ENCODE measurements at regions not wholly inside any gene's neighbourhood (a gene's known extent, or its start where the extent isn't known, plus 50 kb on each side); places are given as distances from the start of the nearest gene placed in this dataset.
A peak's percentile ranks its signal among the peaks of the same experiment; 100 is the strongest.

DNA sequence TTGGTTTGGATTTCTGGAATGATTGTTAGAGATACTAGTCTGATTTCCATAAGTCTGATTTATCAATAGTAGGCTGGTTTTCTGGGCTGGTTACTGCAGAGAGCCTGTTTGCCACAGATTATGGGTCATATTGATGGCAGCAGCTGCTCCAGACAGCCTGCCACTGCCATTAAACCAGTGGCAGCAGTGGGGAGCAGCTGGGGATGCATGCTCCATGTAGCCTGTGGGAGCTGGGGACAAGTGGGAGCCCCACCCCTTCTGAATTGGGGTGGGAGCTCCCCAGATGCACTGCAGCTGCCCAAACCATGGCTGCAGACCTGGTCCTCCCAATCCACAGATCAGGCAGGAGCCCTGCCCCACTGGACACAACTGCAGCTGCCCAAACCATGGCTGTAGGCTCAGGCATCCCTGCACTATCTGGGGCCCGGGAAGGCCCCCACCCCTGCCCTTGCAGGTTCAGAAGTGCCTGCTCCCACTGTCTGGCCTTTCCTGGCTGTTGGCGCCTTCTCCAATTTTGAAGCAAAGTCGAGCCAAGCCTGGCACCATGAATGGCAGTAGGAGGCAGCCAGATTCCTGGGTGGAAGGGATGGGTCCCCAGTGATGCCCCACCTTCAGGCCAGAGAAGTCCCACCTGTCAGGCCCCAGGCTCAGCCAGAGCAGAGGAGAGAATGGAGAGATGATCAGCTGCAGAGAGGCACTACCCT is 402.9 kb upstream of the TYRP1 start:
- DNase-seq (peak in 1 of 5 donors; percentile 41), FAIRE-seq (no peak)
- no peak overlapping the region for H3K9ac ChIP-seq (ENCODE audit: low read length in 3 of 3)
- H3K36me3 ChIP-seq (ENCODE audit: control insufficient read depth in 2 of 3, insufficient read depth in 3 of 3, low read length in 3 of 3), result no peaks in the 10 kb centered on the region
- H3K4me3 ChIP-seq (ENCODE audit: low read length in 3 of 3), result no peak overlapping the region
- no peaks in the 10 kb centered on the region for H3K27me3 ChIP-seq (ENCODE audit: control insufficient read depth, insufficient read depth, low read length)
- no peak for TF ChIP-seq CTCF (IDR thresholded peaks at IDR 0.05; ENCODE audit: borderline replicate concordance, extremely low read depth, insufficient read depth)
- H3K9me3 ChIP-seq (ENCODE audit: control insufficient read depth in 2 of 3, insufficient read depth in 1 of 3, low read length in 3 of 3), result no peaks in the 10 kb centered on the region
- H3K27ac ChIP-seq (ENCODE audit: low read depth in 2 of 2, low read length in 2 of 2), result no peak overlapping the region
- no peaks in the 10 kb centered on the region for H3K4me1 ChIP-seq (ENCODE audit: control insufficient read depth in 2 of 3, insufficient read depth in 2 of 3, low read depth in 1 of 3, low read length in 3 of 3)
- intact Hi-C loops (cut with DNase I), result no loop called here

- DNase-seq (no peak), FAIRE-seq (no peak)
- intact Hi-C loops (cut with DNase I), result no loop called here
Observed at GRCh38 chr9:12305211-12305610, 388.0 kb upstream of the TYRP1 start.

GRCh38 chr9:12314589-12314988 is 378.6 kb upstream of the TYRP1 start:
- intact Hi-C loops (cut with DNase I), result no loop called here
- Histone ChIP-seq H3K9me3 (ENCODE audit: control insufficient read depth in 2 of 3, insufficient read depth in 1 of 3, low read length in 3 of 3) (peaks cover 0 to 4% (median 0%) of the 10 kb centered on the region in 3 donors), H3K27me3 (ENCODE audit: control insufficient read depth, insufficient read depth, low read length) (no peaks in the 10 kb centered on the region), H3K36me3 (ENCODE audit: control insufficient read depth in 2 of 3, insufficient read depth in 3 of 3, low read length in 3 of 3) (no peaks in the 10 kb centered on the region), H3K4me1 (ENCODE audit: control insufficient read depth in 2 of 3, insufficient read depth in 2 of 3, low read depth in 1 of 3, low read length in 3 of 3) (no peaks in the 10 kb centered on the region), H3K9ac (ENCODE audit: low read length in 3 of 3) (no peak overlapping the region), H3K27ac (ENCODE audit: low read depth in 2 of 2, low read length in 2 of 2) (no peak overlapping the region), H3K4me3 (ENCODE audit: low read length in 3 of 3) (no peak overlapping the region)
- FAIRE-seq (no peak), DNase-seq (no peak)
- TF ChIP-seq CTCF (IDR thresholded peaks at IDR 0.05; ENCODE audit: borderline replicate concordance, extremely low read depth, insufficient read depth), result no peak

More at GRCh38 chr9:12305211-12305610, 388.0 kb upstream of the TYRP1 start:
- no peak overlapping the region for H3K27ac ChIP-seq (ENCODE audit: low read depth in 2 of 2, low read length in 2 of 2)
- H3K9me3 ChIP-seq (ENCODE audit: control insufficient read depth in 2 of 3, insufficient read depth in 1 of 3, low read length in 3 of 3), result no peaks in the 10 kb centered on the region
- H3K4me3 ChIP-seq (ENCODE audit: low read length in 3 of 3), result no peak overlapping the region
- H3K9ac ChIP-seq (ENCODE audit: low read length in 3 of 3), result no peak overlapping the region
- H3K36me3 ChIP-seq (ENCODE audit: control insufficient read depth in 2 of 3, insufficient read depth in 3 of 3, low read length in 3 of 3), result no peaks in the 10 kb centered on the region
- TF ChIP-seq CTCF (IDR thresholded peaks at IDR 0.05; ENCODE audit: borderline replicate concordance, extremely low read depth, insufficient read depth), result no peak
- no peaks in the 10 kb centered on the region for H3K27me3 ChIP-seq (ENCODE audit: control insufficient read depth, insufficient read depth, low read length)
- H3K4me1 ChIP-seq (ENCODE audit: control insufficient read depth in 2 of 3, insufficient read depth in 2 of 3, low read depth in 1 of 3, low read length in 3 of 3), result no peaks in the 10 kb centered on the region

All from kidney (tissue), 13 donors.